H1 (cell line): ENCODE measurements at regions not wholly inside any gene's neighbourhood (a gene's known extent, or its start where the extent isn't known, plus 50 kb on each side); places are given as distances from the start of the nearest gene placed in this dataset.

Source experiments
- CTCF ChIA-PET: fragments of 300-600 bp; sonication (Branson Sonifier 250); formaldehyde crosslinking; loops from one replicate; lab custom pipeline; 2021; ENCODE audit not compliant: partially characterized antibody; lab: Charles Lee
- POLR2A ChIA-PET: fragments of 300-600 bp; sonication (Branson Sonifier 250); formaldehyde crosslinking; loops from one replicate; lab custom pipeline; 2021; ENCODE audit warnings: inconsistent platforms; ENCODE audit not compliant: partially characterized antibody; lab: Charles Lee
- DNase-seq, 2 experiments: peaks; one replicate each; pipeline versions ENCODE4 v3.0.0 to v3.0.0-alpha.2; 2010 to 2022; ENCODE audit warnings: low spot score in 2 of 2, low read depth in 1 of 2, mixed read lengths in 1 of 2
- FAIRE-seq: peaks from 2 replicates; lab custom pipeline; 2011; peaks lifted over from hg19 to GRCh38; lab: Jason Lieb, UNC
- H2AFZ ChIP-seq: 2 replicates; pipeline ENCODE4 v1.8.1; 2012; ENCODE audit warnings: low read length, inconsistent platforms
- H2AK5ac ChIP-seq: 2 replicates; pipeline ENCODE4 v1.6.1; 2013; ENCODE audit warnings: low read depth, low read length
- H2BK120ac ChIP-seq: replicated peaks from 2 replicates; pipeline ENCODE3; 2013; ENCODE audit warnings: low read depth, low read length, inconsistent platforms
- H2BK12ac ChIP-seq: 2 replicates; pipeline ENCODE4 v1.6.1; 2013; ENCODE audit warnings: low read depth, low read length
- H2BK15ac ChIP-seq: 2 replicates; pipeline ENCODE4 v1.6.1; 2013; ENCODE audit warnings: low read length
- H2BK20ac ChIP-seq: 2 replicates; pipeline ENCODE4 v1.6.1; 2013; ENCODE audit warnings: low read length
- H2BK5ac ChIP-seq: 2 replicates; pipeline ENCODE4 v1.6.1; 2013; ENCODE audit warnings: low read depth, low read length
- H3K14ac ChIP-seq: 2 replicates; pipeline ENCODE4 v1.6.1; 2013; ENCODE audit warnings: inconsistent platforms; ENCODE audit not compliant: insufficient read length
- H3K18ac ChIP-seq: 2 replicates; pipeline ENCODE4 v1.6.1; 2013; ENCODE audit warnings: low read length; ENCODE audit errors: extremely low read depth
- H3K23ac ChIP-seq: 2 replicates; pipeline ENCODE4 v1.6.1; 2013; ENCODE audit warnings: inconsistent platforms; ENCODE audit not compliant: insufficient read length
- H3K23me2 ChIP-seq: 2 replicates; pipeline ENCODE4 v1.6.1; 2013; ENCODE audit warnings: low read depth, low read length
- H3K27ac ChIP-seq: 2 replicates; pipeline ENCODE4 v1.6.1; 2011; ENCODE audit warnings: low read depth, low read length, inconsistent platforms
- H3K27me3 ChIP-seq, 4 experiments: replicated peaks in 1 of 4; 1 replicate in 1 of 4; 2 replicates in 3 of 4; pipeline versions ENCODE4 v1.6.1 to v1.8.1; 2011 to 2013; ENCODE audit warnings: low read length in 3 of 4, mild to moderate bottlenecking in 3 of 4, inconsistent platforms in 2 of 4, mixed read lengths in 2 of 4, moderate library complexity in 1 of 4; ENCODE audit not compliant: control insufficient read depth in 3 of 4, insufficient read depth in 3 of 4; ENCODE audit errors: extremely low read depth in 1 of 4
- H3K36me3 ChIP-seq, 4 experiments: 2 replicates each; pipeline versions ENCODE4 v1.6.1 to v1.8.1; 2011 to 2013; ENCODE audit warnings: mild to moderate bottlenecking in 4 of 4, low read length in 3 of 4, moderate library complexity in 2 of 4, control low read depth in 1 of 4, inconsistent platforms in 1 of 4; ENCODE audit not compliant: insufficient read depth in 4 of 4, control insufficient read depth in 2 of 4
- H3K4ac ChIP-seq: replicated peaks from 2 replicates; pipeline ENCODE3; 2013; ENCODE audit warnings: low read length, low read depth, mixed read lengths, inconsistent platforms; ENCODE audit not compliant: insufficient read length
- H3K4me1 ChIP-seq, 4 experiments: replicated peaks in 1 of 4; 1 replicate in 1 of 4; 2 replicates in 3 of 4; pipeline versions ENCODE4 v1.6.1 to v1.8.1; 2011 to 2013; ENCODE audit warnings: low read length in 3 of 4, inconsistent platforms in 2 of 4, mixed read lengths in 1 of 4; ENCODE audit not compliant: insufficient read depth in 4 of 4, control insufficient read depth in 3 of 4
- H3K4me2 ChIP-seq, 2 experiments: 2 replicates each; pipeline versions ENCODE4 v1.6.1 to v1.8.1; 2011 to 2013; ENCODE audit warnings: low read depth in 2 of 2, low read length in 2 of 2, control low read depth in 1 of 2, inconsistent platforms in 1 of 2, mild to moderate bottlenecking in 1 of 2; ENCODE audit not compliant: insufficient read depth in 1 of 2
- H3K4me3 ChIP-seq, 4 experiments: fragments of 200-600, 300-600 bp in 1 of 4; sonication (generic), shearing (Covaris generic), sonication (Bioruptor Twin) in 1 of 4; 2 replicates each; pipeline versions ENCODE4 v1.5.1 to v1.8.1; 2011 to 2016; ENCODE audit warnings: low read length in 4 of 4, low read depth in 3 of 4, control low read depth in 2 of 4, inconsistent platforms in 2 of 4, mild to moderate bottlenecking in 2 of 4, mixed read lengths in 1 of 4, moderate library complexity in 1 of 4; ENCODE audit not compliant: insufficient read depth in 2 of 4; ENCODE audit errors: extremely low read depth in 1 of 4
- H3K56ac ChIP-seq: replicated peaks from 2 replicates; pipeline ENCODE3; 2013; ENCODE audit warnings: low read depth, mild to moderate bottlenecking, mixed read lengths, low read length, inconsistent platforms; ENCODE audit not compliant: insufficient read length
- H3K79me1 ChIP-seq: 2 replicates; pipeline ENCODE4 v1.6.1; 2013; ENCODE audit warnings: low read depth, low read length, control low read depth
- H3K79me2 ChIP-seq, 2 experiments: 2 replicates each; pipeline versions ENCODE4 v1.6.1 to v1.8.1; 2012 to 2013; ENCODE audit warnings: low read length in 2 of 2, mild to moderate bottlenecking in 2 of 2, inconsistent platforms in 1 of 2; ENCODE audit not compliant: insufficient read depth in 2 of 2, control insufficient read depth in 1 of 2
- H3K9ac ChIP-seq, 4 experiments: replicated peaks in 1 of 4; 1 replicate in 1 of 4; 2 replicates in 3 of 4; pipeline versions ENCODE4 v1.6.1 to v1.8.1; 2011 to 2013; ENCODE audit warnings: low read depth in 3 of 4, low read length in 3 of 4, control low read depth in 2 of 4, mild to moderate bottlenecking in 2 of 4, moderate library complexity in 2 of 4, inconsistent platforms in 1 of 4; ENCODE audit errors: extremely low read depth in 1 of 4
- H3K9me3 ChIP-seq, 2 experiments: 2 replicates each; pipeline versions ENCODE4 v1.6.1 to v1.8.1; 2012 to 2013; ENCODE audit warnings: mild to moderate bottlenecking in 2 of 2, moderate library complexity in 2 of 2, control low read depth in 1 of 2, inconsistent platforms in 1 of 2, low read depth in 1 of 2, low read length in 1 of 2, mixed read lengths in 1 of 2; ENCODE audit not compliant: insufficient read depth in 2 of 2
- H4K20me1 ChIP-seq, 2 experiments: replicated peaks in 1 of 2; 2 replicates each; pipeline versions ENCODE3 to v1.8.1; 2011 to 2013; ENCODE audit warnings: inconsistent platforms in 2 of 2, low read length in 2 of 2, mild to moderate bottlenecking in 1 of 2; ENCODE audit not compliant: insufficient read depth in 2 of 2, control insufficient read depth in 1 of 2
- H4K5ac ChIP-seq: 2 replicates; pipeline ENCODE4 v1.6.1; 2013; ENCODE audit warnings: low read length, low read depth, mixed read lengths, inconsistent platforms; ENCODE audit not compliant: insufficient read length
- H4K8ac ChIP-seq: 2 replicates; pipeline ENCODE4 v1.8.0; 2013; ENCODE audit warnings: mild to moderate bottlenecking, moderate library complexity, low read length, inconsistent platforms; ENCODE audit not compliant: insufficient read depth; ENCODE audit errors: extremely low read depth
- H4K91ac ChIP-seq: replicated peaks from 2 replicates; pipeline ENCODE3; 2013; ENCODE audit warnings: low read length, mixed read lengths, inconsistent platforms; ENCODE audit not compliant: insufficient read length
- CBX8 ChIP-seq: fragments of 300-800, 300-1000 bp; sonication (generic); IDR thresholded peaks from 2 replicates; pipeline ENCODE4 v1.7.1; 2016; ENCODE audit warnings: low read depth, low read length, borderline replicate concordance
- CHD1 ChIP-seq: IDR thresholded peaks from 2 replicates; pipeline ENCODE4 v1.6.1; 2012; ENCODE audit warnings: low read depth, low read length, improper control_type of control experiment
- CTBP2 ChIP-seq: IDR thresholded peaks from 2 replicates; pipeline ENCODE4 v1.7.0; 2011; ENCODE audit warnings: borderline replicate concordance, mild to moderate bottlenecking, moderate library complexity, mixed read lengths, low read length; ENCODE audit not compliant: insufficient read depth, insufficient read length
- EGR1 ChIP-seq: IDR thresholded peaks from 2 replicates; pipeline ENCODE4 v1.6.1; 2011; ENCODE audit warnings: low read depth, low read length, borderline replicate concordance
- FOSL1 ChIP-seq: IDR thresholded peaks from 2 replicates; pipeline ENCODE4 v1.6.1; 2011; ENCODE audit warnings: mild to moderate bottlenecking, low read depth, low read length, moderate library complexity; ENCODE audit not compliant: insufficient read depth
- MAFK ChIP-seq: IDR thresholded peaks from 2 replicates; pipeline ENCODE4 v1.6.1; 2012; ENCODE audit warnings: low read depth, mild to moderate bottlenecking, improper control_type of control experiment, low read length
- POLR2A ChIP-seq, 2 experiments: IDR thresholded peaks; 1 replicate in 1 of 2; 2 replicates in 1 of 2; pipeline ENCODE4 v1.6.1; 2011; ENCODE audit warnings: low read depth in 2 of 2, low read length in 2 of 2, mild to moderate bottlenecking in 2 of 2; ENCODE audit errors: control extremely low read depth in 1 of 2
- POLR2AphosphoS5 ChIP-seq: IDR thresholded peaks from 2 replicates; pipeline ENCODE4 v1.6.1; 2011; ENCODE audit warnings: low read depth, low read length
- RAD21 ChIP-seq, 2 experiments: IDR thresholded peaks in 1 of 2; conservative IDR thresholded peaks in 1 of 2; 2 replicates each; pipeline ENCODE4 v1.6.1; 2011; ENCODE audit warnings: low read depth in 2 of 2, low read length in 2 of 2, improper control_type of control experiment in 1 of 2, inconsistent platforms in 1 of 2, mild to moderate bottlenecking in 1 of 2, moderate library complexity in 1 of 2
- RXRA ChIP-seq: IDR thresholded peaks from 2 replicates; pipeline ENCODE4 v1.6.1; 2011; ENCODE audit warnings: low read depth, mild to moderate bottlenecking, low read length, moderate library complexity; ENCODE audit not compliant: insufficient read depth
- SAP30 ChIP-seq: fragments of 300-600 bp; sonication (generic); IDR thresholded peaks from 2 replicates; pipeline ENCODE4 v1.7.1; 2012; ENCODE audit warnings: low read length, moderate library complexity, mild to moderate bottlenecking, inconsistent platforms; ENCODE audit not compliant: insufficient read depth, insufficient replicate concordance
- SIX5 ChIP-seq: IDR thresholded peaks from 2 replicates; pipeline ENCODE4 v1.6.1; 2011; ENCODE audit warnings: mild to moderate bottlenecking, low read depth, low read length
- SUZ12 ChIP-seq: fragments of 200-600 bp; sonication (generic); IDR thresholded peaks from 2 replicates; pipeline ENCODE4 v1.6.1; 2012; ENCODE audit warnings: mild to moderate bottlenecking, inconsistent platforms, low read length, moderate library complexity, mixed read lengths
- whole genome bisulfite sequencing, 2 experiments: shearing (Covaris generic) in 1 of 2; methylation state at CpG; one replicate each; pipeline versions ENCODE4 v1.1.6 to v1.1.7; 2013 to 2015; ENCODE audit warnings: low lambda C conversion rate in 2 of 2, mixed read lengths in 2 of 2, inconsistent platforms in 1 of 2, low coverage in 1 of 2, missing lambda C conversion rate in 1 of 2; ENCODE audit not compliant: insufficient replicate concordance in 2 of 2, insufficient coverage in 1 of 2, insufficient read length in 1 of 2; ENCODE audit errors: extremely low coverage in 1 of 2, missing lambda C conversion rate in 1 of 2; 5-methylcytosine and 5-hydroxymethylcytosine counted together

- no peaks in the 10 kb centered on the region for H3K4me1 ChIP-seq
- H3K27me3 ChIP-seq = no peaks in the 10 kb centered on the region
Observed at GRCh38 chr12:24424376-24424775, 474.9 kb upstream of the SOX5 start.

More at GRCh38 chr12:24424376-24424775, 474.9 kb upstream of the SOX5 start:
- no peak overlapping the region for H2BK12ac ChIP-seq
- H2BK15ac ChIP-seq = no peak overlapping the region
- H3K4ac ChIP-seq = no peak overlapping the region
- no peak overlapping the region for H4K91ac ChIP-seq
- no peak overlapping the region for H3K56ac ChIP-seq
- H2BK20ac ChIP-seq = no peak overlapping the region
- no peak overlapping the region for H2BK120ac ChIP-seq
- no peak overlapping the region for H2AFZ ChIP-seq
- no peaks in the 10 kb centered on the region for H3K79me1 ChIP-seq
- H4K20me1 ChIP-seq = no peaks in the 10 kb centered on the region
- CTCF ChIA-PET = no interaction called here
- no peak overlapping the region for H3K18ac ChIP-seq
- H3K9ac ChIP-seq = no peak overlapping the region
- H2AK5ac ChIP-seq = no peak overlapping the region
- H3K4me3 ChIP-seq = no peak overlapping the region
- POLR2A ChIA-PET = no interaction called here
- FAIRE-seq (no peak), DNase-seq (no peak)
- no peaks in the 10 kb centered on the region for H3K79me2 ChIP-seq
- H3K23ac ChIP-seq = no peak overlapping the region
- H4K5ac ChIP-seq = no peak overlapping the region
- TF ChIP-seq RAD21 (IDR thresholded peaks at IDR 0.05 in 1 of 2, conservative IDR thresholded peaks at IDR 0.05 in 1 of 2; ENCODE audit: low read depth in 2 of 2, low read length in 2 of 2) = no peak
- no peak for TF ChIP-seq MAFK
- no peak for TF ChIP-seq CHD1
- no peak for TF ChIP-seq SUZ12
- no peak for TF ChIP-seq POLR2A (IDR thresholded peaks at IDR 0.05; ENCODE audit: control extremely low read depth in 1 of 2, low read depth in 2 of 2, low read length in 2 of 2)
- no peak for TF ChIP-seq RXRA
- TF ChIP-seq CBX8 = no peak
- TF ChIP-seq CTBP2 = no peak
- no peak for TF ChIP-seq SIX5
- no peak for TF ChIP-seq FOSL1
- no peak for TF ChIP-seq SAP30
- TF ChIP-seq EGR1 = no peak
- TF ChIP-seq POLR2AphosphoS5 = no peak
- no peak overlapping the region for H2BK5ac ChIP-seq
- H3K27ac ChIP-seq = no peak overlapping the region
- H3K14ac ChIP-seq = no peak overlapping the region
- H3K9me3 ChIP-seq = no peaks in the 10 kb centered on the region
- no peak overlapping the region for H4K8ac ChIP-seq
- H3K4me2 ChIP-seq = no peak overlapping the region
- 93% methylated on average over 2 of the region's 2 CpGs; no CpG with 5 or more reads in 1 of the 2 experiments for WGBS, 2 experiments
- no peaks in the 10 kb centered on the region; a peak in 1 of 8 replicates for H3K36me3 ChIP-seq
- no peaks in the 10 kb centered on the region; the same call in 1 of the 2 replicates for H3K23me2 ChIP-seq
